PC-3 (cell line): ENCODE measurements at regions not wholly inside any gene's neighbourhood (a gene's known extent, or its start where the extent isn't known, plus 50 kb on each side); places are given as distances from the start of the nearest gene placed in this dataset.

Experiments
- CTCF ChIP-seq: fragments of 300-600 bp; sonication (generic); conservative IDR thresholded peaks from 2 replicates; pipeline ENCODE4 v1.5.1; 2017; ENCODE audit warnings: antibody characterized with exemption, low read depth, mild to moderate bottlenecking, low read length
- EZH2 ChIP-seq: fragments of 300-600 bp; sonication (generic); IDR thresholded peaks from one replicate; pipeline ENCODE4 v1.6.1; 2017; ENCODE audit warnings: antibody characterized with exemption, mild to moderate bottlenecking, low read length; ENCODE audit not compliant: unreplicated experiment
- EZH2phosphoT487 ChIP-seq: fragments of 300-600 bp; sonication (generic); IDR thresholded peaks from 2 replicates; pipeline ENCODE4 v1.6.1; 2018; ENCODE audit warnings: mild to moderate bottlenecking, antibody characterized with exemption, low read length, borderline replicate concordance

GRCh38 chr19:28553005-28553404 is 659.9 kb downstream of the UQCRFS1 start:
- TF ChIP-seq CTCF (no peak), EZH2 (no peak), EZH2phosphoT487 (no peak)
